ENCODE measurements at regions not wholly inside any gene's neighbourhood (a gene's known extent, or its start where the extent isn't known, plus 50 kb on each side); places are given as distances from the start of the nearest gene placed in this dataset.
"Not testable (repeated sequence)": the region's sequence is repeated elsewhere in the genome, so short reads cannot be mapped to it uniquely, and the experiment has no call there.

DNA sequence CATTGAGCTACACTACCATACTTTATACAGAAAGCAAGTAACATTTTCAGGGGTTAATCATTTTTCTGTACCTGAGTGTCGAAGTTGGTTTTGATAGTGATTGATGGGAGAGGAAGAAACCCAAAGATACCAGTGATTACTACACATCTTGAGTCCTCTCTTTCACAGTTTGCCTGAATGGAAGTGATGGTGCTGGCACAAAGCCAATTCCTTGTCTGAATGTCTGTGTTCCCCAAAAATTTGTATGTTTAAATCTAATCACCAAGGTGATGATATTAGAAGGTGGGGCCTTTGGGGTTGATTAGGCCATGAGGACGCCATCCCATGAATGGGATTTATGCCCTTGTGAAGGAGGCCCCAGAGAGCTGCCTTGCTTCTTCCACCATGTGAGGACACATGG, 696.9 kb upstream of the ANKRD30A start:
- no peak for DNase-seq

GRCh38 chr10:36425131-36425797, 700.1 kb upstream of the ANKRD30A start:
- DNase-seq, result no peak

DNA sequence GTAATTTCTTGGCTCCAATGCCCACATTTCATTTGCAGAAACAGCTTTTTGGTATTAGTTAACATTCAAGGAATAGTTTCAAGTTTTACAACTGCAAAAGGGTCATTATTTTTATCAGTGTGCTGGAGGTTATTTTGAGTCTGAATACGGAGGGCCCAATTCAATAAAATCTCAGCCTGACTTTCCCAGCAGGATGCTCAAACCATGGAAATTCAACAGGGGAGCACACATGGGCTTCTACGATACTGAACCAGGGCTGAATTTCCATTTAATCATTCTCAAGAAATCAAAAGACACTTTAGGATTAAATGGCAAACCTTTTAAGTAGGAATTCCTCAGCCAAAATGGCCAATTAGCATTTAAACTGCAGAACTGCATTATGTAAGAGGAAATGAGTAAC, 700.9 kb upstream of the ANKRD30A start:
- no peak for DNase-seq

- DNase-seq, result no peak
These were observed 701.6 kb upstream of the ANKRD30A start for GRCh38 chr10:36423821-36424248.

DNA sequence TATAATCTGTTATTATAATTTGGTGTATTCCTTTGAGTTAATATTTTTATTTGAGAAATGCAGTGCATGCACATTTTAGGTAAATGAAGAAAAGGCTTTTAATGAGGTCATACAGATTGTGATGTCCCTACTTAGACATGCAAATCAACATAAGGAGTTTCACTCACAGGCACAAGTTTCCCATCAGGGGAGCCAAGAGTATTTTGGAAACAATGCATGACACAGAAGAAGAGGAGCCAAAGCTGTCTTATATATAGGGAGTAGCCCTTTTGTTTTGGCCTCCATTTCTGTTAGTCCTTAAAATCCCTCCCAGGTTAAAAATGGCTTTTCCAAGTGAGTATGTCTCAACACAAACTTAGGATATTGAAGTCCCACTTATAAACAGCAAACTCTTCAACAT, 703.4 kb upstream of the ANKRD30A start:
- no peak for DNase-seq

DNA sequence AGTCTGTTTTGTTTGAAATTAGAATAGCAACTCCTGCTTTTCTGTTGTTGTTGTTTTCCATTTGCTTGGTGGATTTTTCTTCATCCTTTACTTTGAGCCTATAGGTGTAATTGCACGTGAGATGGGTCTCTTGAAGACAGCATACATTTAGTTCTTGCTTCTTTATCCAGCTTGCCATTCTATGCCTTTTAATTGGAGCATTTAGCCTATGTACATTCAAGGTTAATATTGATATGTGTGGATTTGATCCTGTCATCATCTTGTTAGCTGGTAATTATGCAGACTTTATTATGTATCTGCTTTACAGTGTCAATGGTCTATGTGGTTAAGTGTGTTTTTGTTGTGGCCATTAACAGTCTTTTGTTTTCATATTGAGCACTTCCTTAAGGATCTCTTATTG, 708.9 kb upstream of the ANKRD30A start:
- no peak for DNase-seq

- DNase-seq, result no peak
These were observed 712.5 kb upstream of the ANKRD30A start for GRCh38 chr10:36412942-36413341.

GRCh38 chr10:36400238-36400637, 725.2 kb upstream of the ANKRD30A start:
- DNase-seq, result not testable (repeated sequence)

- DNase-seq, result no peak
These were observed 731.6 kb upstream of the ANKRD30A start for GRCh38 chr10:36393801-36394200.

GRCh38 chr10:36391405-36391804, 734.0 kb upstream of the ANKRD30A start:
- DNase-seq, result no peak

DNA sequence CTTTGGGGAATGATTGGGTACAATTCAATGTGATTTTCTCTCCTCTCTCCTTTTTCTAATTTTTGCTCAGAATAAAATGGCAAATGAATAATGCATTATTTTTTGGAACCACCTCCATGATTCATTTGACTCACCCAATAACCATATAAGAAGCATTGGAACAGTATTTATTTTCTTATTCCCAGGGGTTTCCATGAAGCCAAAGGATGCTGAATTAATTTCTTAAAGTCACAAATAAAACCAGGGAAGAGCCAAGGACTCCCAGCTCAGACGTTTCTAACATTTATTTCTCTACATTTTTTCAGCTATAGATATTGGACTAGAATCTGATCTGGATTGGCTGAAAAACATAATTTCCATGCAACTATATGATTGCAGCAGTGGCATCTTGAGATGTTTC, 735.2 kb upstream of the ANKRD30A start:
- DNase-seq, result no peak

DNA sequence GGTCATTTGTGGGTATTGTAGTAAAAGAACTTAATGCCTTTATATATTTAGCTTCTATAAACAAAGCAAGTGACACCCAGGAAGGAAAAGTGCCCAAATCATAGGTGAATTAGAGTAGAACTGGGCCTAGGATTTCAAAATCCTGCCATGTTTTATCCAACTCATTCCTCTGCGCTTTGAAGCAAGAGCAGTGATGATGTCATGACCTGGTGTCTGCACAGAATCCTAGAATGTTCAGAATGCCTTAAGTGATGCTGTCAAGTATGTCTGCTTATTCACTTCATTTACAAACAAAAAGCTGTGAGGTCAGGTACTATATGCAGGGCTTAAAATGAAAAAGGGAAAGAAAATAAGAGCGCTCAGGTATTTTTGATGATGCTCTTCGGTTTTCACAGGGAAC, 737.2 kb upstream of the ANKRD30A start:
- no peak for DNase-seq

- DNase-seq, result no peak
These were observed 739.7 kb upstream of the ANKRD30A start for GRCh38 chr10:36385693-36386092.

DNA sequence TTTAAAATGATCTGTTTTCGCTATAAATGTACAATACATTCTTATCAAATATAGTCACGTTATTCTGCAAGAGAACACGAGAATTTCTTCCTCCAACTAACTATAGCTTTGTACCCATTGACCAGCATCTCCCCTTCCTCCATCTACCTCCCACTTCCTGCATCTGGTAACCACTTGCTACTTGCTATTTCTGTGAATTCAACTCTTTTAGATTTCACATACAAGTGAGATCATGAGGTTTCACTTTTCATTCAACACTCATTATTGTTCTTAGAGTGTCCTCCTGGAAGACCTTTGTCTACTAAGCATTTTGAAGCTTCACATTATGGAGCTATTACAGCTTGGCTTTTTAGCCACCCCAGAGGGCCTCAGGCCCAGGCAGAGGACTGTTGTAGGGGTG, 741.3 kb upstream of the FZD8 start:
- no peak for DNase-seq

- no peak for DNase-seq
These were observed 739.7 kb upstream of the FZD8 start for GRCh38 chr10:36381748-36382147.

DNA sequence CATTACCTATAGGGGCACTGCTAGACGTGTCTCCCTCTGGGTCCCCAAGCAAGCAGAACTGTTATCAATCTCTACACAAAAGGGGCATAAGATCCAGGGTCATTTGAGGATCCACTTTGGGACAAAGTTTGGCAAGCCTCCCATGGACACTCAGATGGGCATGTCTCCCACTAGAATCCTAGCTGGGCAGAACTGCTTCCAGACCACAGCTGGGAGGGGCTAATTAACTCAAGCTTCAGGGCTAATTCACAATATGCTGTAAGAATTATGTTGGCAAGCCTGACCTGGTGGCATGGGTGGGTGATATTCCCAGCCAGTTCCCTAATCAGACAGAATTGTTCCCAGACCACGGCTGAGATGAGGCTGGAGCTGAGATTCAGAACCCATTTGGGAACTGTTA, 738.4 kb upstream of the FZD8 start:
- no peak for DNase-seq

GRCh38 chr10:36375107-36375506, 733.0 kb upstream of the FZD8 start:
- no peak for DNase-seq

GRCh38 chr10:36373424-36374096, 731.5 kb upstream of the FZD8 start:
- no peak for DNase-seq

GRCh38 chr10:36367362-36367761, 725.3 kb upstream of the FZD8 start:
- DNase-seq, result no peak

- no peak for DNase-seq
These were observed 724.7 kb upstream of the FZD8 start for GRCh38 chr10:36366843-36367242.

DNA sequence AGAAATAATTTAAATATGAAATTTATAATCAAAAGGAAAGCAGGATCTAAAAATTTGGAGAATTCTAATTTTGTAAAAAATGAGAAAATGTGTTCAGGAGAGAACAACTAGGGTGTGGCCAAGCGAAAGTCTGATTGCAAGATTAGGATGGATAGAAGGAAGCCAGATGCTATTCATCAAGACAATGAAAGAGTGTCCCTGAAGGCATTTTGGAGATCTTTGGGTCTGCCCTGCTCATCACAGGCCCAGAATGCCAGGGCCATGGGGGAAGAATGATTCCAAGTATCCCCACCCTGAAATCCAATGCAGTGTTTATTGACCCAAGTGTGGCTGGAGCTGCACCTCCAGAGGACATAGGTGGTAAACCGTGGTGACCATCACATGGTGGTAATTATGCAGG, 724.0 kb upstream of the FZD8 start:
- DNase-seq, result no peak

GRCh38 chr10:36362257-36362656, 720.2 kb upstream of the FZD8 start:
- no peak for DNase-seq

DNA sequence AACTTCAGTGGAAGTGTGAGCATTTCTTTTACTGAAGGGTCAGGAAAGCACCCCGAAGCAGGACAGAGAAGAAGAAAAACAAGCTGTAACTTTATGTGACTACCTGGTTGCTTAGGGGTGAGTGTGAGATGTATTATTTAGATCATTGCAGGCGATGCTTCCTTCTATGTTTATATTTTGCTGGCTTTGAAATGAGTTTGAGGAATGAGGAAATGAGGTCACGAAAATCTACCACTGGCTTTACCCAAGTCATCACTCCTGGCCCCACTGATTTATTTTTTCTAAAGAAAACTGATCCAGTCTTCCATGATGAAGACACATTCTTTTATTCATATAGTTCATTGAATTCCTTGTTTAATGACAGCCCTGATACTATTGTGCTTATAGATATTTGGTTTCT, 716.6 kb upstream of the FZD8 start:
- no peak for DNase-seq

- DNase-seq, result no peak
These were observed 712.5 kb upstream of the FZD8 start for GRCh38 chr10:36354633-36355032.

GRCh38 chr10:36351159-36351558, 709.1 kb upstream of the FZD8 start:
- DNase-seq, result no peak

Data from activated T-cell treated with anti-CD3 and anti-CD28 coated beads, Interleukin-2, amount 50 U/mL, for 48 hours (primary cell).